ENCODE measurements at regions not wholly inside any gene's neighbourhood (a gene's known extent, or its start where the extent isn't known, plus 50 kb on each side); places are given as distances from the start of the nearest gene placed in this dataset.

DNA sequence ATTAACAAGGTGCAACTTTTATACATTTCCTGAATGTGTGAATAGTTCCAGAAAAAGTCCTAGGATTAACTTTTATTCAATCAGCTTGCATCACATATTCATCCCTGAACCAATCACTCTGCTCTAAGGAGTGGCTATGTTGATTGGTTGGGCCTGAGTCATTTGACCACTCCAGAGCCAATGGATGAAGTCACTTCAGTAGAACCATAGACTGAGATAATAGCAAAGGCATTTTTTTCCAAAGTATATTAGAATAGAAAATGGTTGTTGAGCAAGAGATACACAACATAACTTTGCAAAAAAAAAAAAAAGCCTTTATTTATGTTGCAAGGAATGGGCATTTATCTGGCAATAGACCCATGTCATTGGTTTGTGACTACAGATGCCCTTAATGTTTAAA is 55.5 kb upstream of the AGTR1 start:
- Histone ChIP-seq H3K4me3 (ENCODE audit: low read depth, low read length) (no peak overlapping the region), H3K27me3 (ENCODE audit: control insufficient read depth, insufficient read depth, low read length) (no peaks in the 10 kb centered on the region), H3K36me3 (ENCODE audit: control insufficient read depth, insufficient read depth, low read length) (no peaks in the 10 kb centered on the region)
- no peak for FAIRE-seq
- DNase-seq (ENCODE audit: low read depth): no peak
- TF ChIP-seq, protein P1, sequence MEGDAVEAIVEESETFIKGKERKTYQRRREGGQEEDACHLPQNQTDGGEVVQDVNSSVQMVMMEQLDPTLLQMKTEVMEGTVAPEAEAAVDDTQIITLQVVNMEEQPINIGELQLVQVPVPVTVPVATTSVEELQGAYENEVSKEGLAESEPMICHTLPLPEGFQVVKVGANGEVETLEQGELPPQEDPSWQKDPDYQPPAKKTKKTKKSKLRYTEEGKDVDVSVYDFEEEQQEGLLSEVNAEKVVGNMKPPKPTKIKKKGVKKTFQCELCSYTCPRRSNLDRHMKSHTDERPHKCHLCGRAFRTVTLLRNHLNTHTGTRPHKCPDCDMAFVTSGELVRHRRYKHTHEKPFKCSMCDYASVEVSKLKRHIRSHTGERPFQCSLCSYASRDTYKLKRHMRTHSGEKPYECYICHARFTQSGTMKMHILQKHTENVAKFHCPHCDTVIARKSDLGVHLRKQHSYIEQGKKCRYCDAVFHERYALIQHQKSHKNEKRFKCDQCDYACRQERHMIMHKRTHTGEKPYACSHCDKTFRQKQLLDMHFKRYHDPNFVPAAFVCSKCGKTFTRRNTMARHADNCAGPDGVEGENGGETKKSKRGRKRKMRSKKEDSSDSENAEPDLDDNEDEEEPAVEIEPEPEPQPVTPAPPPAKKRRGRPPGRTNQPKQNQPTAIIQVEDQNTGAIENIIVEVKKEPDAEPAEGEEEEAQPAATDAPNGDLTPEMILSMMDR (IDR thresholded peaks at IDR 0.05; ENCODE audit: insufficient read depth, low read length, severe bottlenecking): no peak

DNA sequence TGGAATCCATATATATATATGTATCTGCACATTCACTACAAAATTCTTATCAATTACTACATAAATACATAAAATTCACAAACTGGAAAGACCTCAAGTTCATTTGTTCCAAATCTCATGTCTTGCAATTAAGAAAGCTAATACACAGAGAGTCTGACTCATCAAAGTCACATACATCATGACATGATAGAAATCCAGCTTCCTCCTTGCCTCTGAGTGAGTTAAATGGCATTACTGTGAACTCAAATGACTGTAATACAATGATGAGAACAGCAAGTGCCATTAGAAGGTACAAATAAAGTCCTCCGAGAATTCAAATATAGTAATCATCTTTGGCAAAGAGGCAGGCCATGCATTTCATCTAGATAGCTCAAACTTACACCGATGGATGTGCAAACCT is 55.1 kb upstream of the AGTR1 start:
- FAIRE-seq (no peak), DNase-seq (ENCODE audit: low read depth) (peak; percentile 39)
- no peaks in the 10 kb centered on the region for H3K27me3 ChIP-seq (ENCODE audit: control insufficient read depth, insufficient read depth, low read length)
- no peak overlapping the region for H3K4me3 ChIP-seq (ENCODE audit: low read depth, low read length)
- H3K36me3 ChIP-seq (ENCODE audit: control insufficient read depth, insufficient read depth, low read length): no peaks in the 10 kb centered on the region
- TF ChIP-seq, protein P1 (IDR thresholded peaks at IDR 0.05; ENCODE audit: insufficient read depth, low read length, severe bottlenecking): no peak

DNA sequence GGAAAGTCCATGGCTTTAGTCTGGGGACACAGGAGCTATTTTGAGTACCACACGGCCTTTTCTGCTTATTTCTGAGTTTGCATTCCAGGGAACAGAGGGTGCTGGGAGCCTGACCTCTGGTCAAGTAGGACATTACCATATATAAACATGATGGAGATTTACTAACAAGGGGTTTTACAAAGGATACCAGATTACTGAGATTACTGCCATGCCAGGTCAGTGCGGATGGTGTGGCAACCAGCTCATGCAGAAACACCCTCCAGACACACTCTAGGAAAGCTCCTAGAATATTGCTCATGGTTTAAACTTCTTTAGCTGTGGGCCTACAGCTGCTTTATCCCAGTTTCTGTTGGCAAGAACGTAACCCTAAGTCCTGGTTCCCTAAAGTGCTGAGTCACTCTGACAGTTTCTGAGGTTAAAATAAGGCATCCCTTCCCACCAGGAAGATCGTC is 54.3 kb upstream of the AGTR1 start:
- TF ChIP-seq, protein P1 (IDR thresholded peaks at IDR 0.05; ENCODE audit: insufficient read depth, low read length, severe bottlenecking): no peak
- FAIRE-seq (no peak), DNase-seq (ENCODE audit: low read depth) (peak; percentile 30)
- Histone ChIP-seq H3K4me3 (ENCODE audit: low read depth, low read length) (no peak overlapping the region), H3K27me3 (ENCODE audit: control insufficient read depth, insufficient read depth, low read length) (no peaks in the 10 kb centered on the region), H3K36me3 (ENCODE audit: control insufficient read depth, insufficient read depth, low read length) (no peaks in the 10 kb centered on the region)

DNA sequence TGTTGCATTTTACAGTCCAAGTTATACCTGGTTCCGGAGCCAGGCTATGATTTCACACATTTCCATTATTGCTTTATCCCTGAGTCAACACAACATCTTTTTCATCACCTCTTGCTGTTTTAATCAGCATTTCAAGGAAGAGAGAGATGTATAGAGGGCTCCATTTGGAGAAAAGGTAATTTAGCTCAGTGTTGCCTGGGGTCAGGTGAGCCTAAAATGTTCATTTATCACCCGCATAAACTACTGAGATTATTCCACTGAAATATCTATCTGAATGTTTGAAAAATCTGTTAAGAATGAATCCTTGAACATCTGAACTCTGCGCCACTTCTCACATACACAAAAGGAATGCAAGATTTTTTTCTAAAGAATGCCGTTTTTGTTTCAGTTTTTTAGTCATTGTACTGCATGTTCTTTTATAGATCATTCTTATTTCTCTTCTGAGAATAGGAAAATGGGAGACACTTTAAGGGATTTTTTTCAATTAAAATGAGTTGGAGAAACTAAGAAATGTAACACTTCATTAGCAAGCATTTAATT is 51.5 kb upstream of the AGTR1 start:
- DNase-seq (ENCODE audit: low read depth): no peak
- H3K4me3 ChIP-seq (ENCODE audit: low read depth, low read length): no peak overlapping the region
- no peak for FAIRE-seq
- H3K36me3 ChIP-seq (ENCODE audit: control insufficient read depth, insufficient read depth, low read length): no peaks in the 10 kb centered on the region
- TF ChIP-seq, protein P1 (IDR thresholded peaks at IDR 0.05; ENCODE audit: insufficient read depth, low read length, severe bottlenecking): no peak
- H3K27me3 ChIP-seq (ENCODE audit: control insufficient read depth, insufficient read depth, low read length): no peaks in the 10 kb centered on the region
